ENCODE measurements at regions not wholly inside any gene's neighbourhood (a gene's known extent, or its start where the extent isn't known, plus 50 kb on each side); places are given as distances from the start of the nearest gene placed in this dataset.

GRCh38 chr16:9417898-9418297 is 326.5 kb downstream of the HAPSTR1 start:
- in situ Hi-C loops (cut with HindIII; ENCODE audit: low sequenced_read_pairs): no loop called here
- DNase-seq (ENCODE audit: low read depth): no peak
- TF ChIP-seq CTCF (IDR thresholded peaks at IDR 0.05; ENCODE audit: low read depth, low read length, missing control alignments): no peak
- no peak overlapping the region for H3K4me3 ChIP-seq (ENCODE audit: low read depth, low read length)

- TF ChIP-seq CTCF (IDR thresholded peaks at IDR 0.05; ENCODE audit: low read depth, low read length, missing control alignments): no peak
- in situ Hi-C loops (cut with HindIII; ENCODE audit: low sequenced_read_pairs): no loop called here
- no peak for DNase-seq (ENCODE audit: low read depth)
- H3K4me3 ChIP-seq (ENCODE audit: low read depth, low read length): no peak overlapping the region
These were observed 327.7 kb downstream of the HAPSTR1 start for GRCh38 chr16:9419161-9419560.

GRCh38 chr16:9422762-9423513 is 331.5 kb downstream of the HAPSTR1 start:
- no peak overlapping the region for H3K4me3 ChIP-seq (ENCODE audit: low read depth, low read length)
- in situ Hi-C loops (cut with HindIII; ENCODE audit: low sequenced_read_pairs): no loop called here
- DNase-seq (ENCODE audit: low read depth): no peak
- no peak for TF ChIP-seq CTCF (IDR thresholded peaks at IDR 0.05; ENCODE audit: low read depth, low read length, missing control alignments)

GRCh38 chr16:9425236-9425635 is 333.8 kb downstream of the HAPSTR1 start:
- H3K4me3 ChIP-seq (ENCODE audit: low read depth, low read length): no peak overlapping the region
- no peak for TF ChIP-seq CTCF (IDR thresholded peaks at IDR 0.05; ENCODE audit: low read depth, low read length, missing control alignments)
- in situ Hi-C loops (cut with HindIII; ENCODE audit: low sequenced_read_pairs): no loop called here
- DNase-seq (ENCODE audit: low read depth): no peak

- in situ Hi-C loops (cut with HindIII; ENCODE audit: low sequenced_read_pairs): no loop called here
- no peak overlapping the region for H3K4me3 ChIP-seq (ENCODE audit: low read depth, low read length)
- no peak for TF ChIP-seq CTCF (IDR thresholded peaks at IDR 0.05; ENCODE audit: low read depth, low read length, missing control alignments)
- DNase-seq (ENCODE audit: low read depth): no peak
These were observed 337.0 kb downstream of the HAPSTR1 start for GRCh38 chr16:9428355-9429005.

GRCh38 chr16:9429646-9430330 is 338.3 kb downstream of the HAPSTR1 start:
- no peak overlapping the region for H3K4me3 ChIP-seq (ENCODE audit: low read depth, low read length)
- TF ChIP-seq CTCF (IDR thresholded peaks at IDR 0.05; ENCODE audit: low read depth, low read length, missing control alignments): no peak
- no peak for DNase-seq (ENCODE audit: low read depth)
- in situ Hi-C loops (cut with HindIII; ENCODE audit: low sequenced_read_pairs): no loop called here

All from astrocyte of the cerebellum (primary cell).